Colonic mucosa (tissue), 4 donors: ENCODE measurements at regions not wholly inside any gene's neighbourhood (a gene's known extent, or its start where the extent isn't known, plus 50 kb on each side); places are given as distances from the start of the nearest gene placed in this dataset.

Source experiments
- DNase-seq: peaks from one replicate; pipeline ENCODE4 v3.0.0-alpha.2; 2020
- H3K27ac ChIP-seq: fragments of 200-600 bp; one replicate; pipeline ENCODE4 v1.8.0; 2021
- H3K27me3 ChIP-seq: fragments of 200-600 bp; one replicate; pipeline ENCODE4 v1.8.0; 2021
- H3K36me3 ChIP-seq: fragments of 200-600 bp; one replicate; pipeline ENCODE4 v1.8.0; 2021
- H3K4me1 ChIP-seq: fragments of 200-600 bp; one replicate; pipeline ENCODE4 v1.8.0; 2021; ENCODE audit warnings: mild to moderate bottlenecking
- H3K4me3 ChIP-seq: fragments of 200-600 bp; one replicate; pipeline ENCODE4 v1.8.0; 2021
- H3K9ac ChIP-seq, 2 donors: one replicate each; pipeline ENCODE4 v1.7.0; 2013; ENCODE audit warnings: control low read depth in 2 of 2, low read depth in 2 of 2, low read length in 2 of 2
- H3K9me3 ChIP-seq: fragments of 200-600 bp; one replicate; pipeline ENCODE4 v1.8.0; 2021
- CTCF ChIP-seq: fragments of 200-600 bp; IDR thresholded peaks from one replicate; pipeline ENCODE4 v1.8.0; 2022; ENCODE audit warnings: antibody characterized with exemption, mild to moderate bottlenecking
- intact Hi-C: fragments of 100-400 bp; cut with DNase I; formaldehyde crosslinking; loops from one replicate; pipeline ENCODE4 v1.14.1; 2022
- donor health status: healthy.
- donor health status: DM: no; HTN: no; CAD: no.
- donor health status: DM: no; HTN: no; CAD: no.

GRCh38 chr6:115220551-115221159 lies 840.0 kb downstream of the FRK start:
- Histone ChIP-seq H3K9me3 (no peaks in the 10 kb centered on the region), H3K4me1 (no peaks in the 10 kb centered on the region), H3K9ac (no peak overlapping the region), H3K27ac (no peak overlapping the region), H3K4me3 (no peak overlapping the region), H3K36me3 (no peaks in the 10 kb centered on the region), H3K27me3 (no peaks in the 10 kb centered on the region)
- DNase-seq = no peak
- intact Hi-C loops = no loop called here
- TF ChIP-seq CTCF = no peak

- Histone ChIP-seq H3K9ac (no peak overlapping the region), H3K4me3 (no peak overlapping the region), H3K9me3 (no peaks in the 10 kb centered on the region), H3K27me3 (no peaks in the 10 kb centered on the region), H3K36me3 (no peaks in the 10 kb centered on the region), H3K27ac (no peak overlapping the region), H3K4me1 (no peaks in the 10 kb centered on the region)
- DNase-seq = no peak
- TF ChIP-seq CTCF = no peak
- intact Hi-C loops = no loop called here
Observed at GRCh38 chr6:115219645-115220044, 841.0 kb downstream of the FRK start.

- intact Hi-C loops = no loop called here
- no peak for TF ChIP-seq CTCF
- Histone ChIP-seq H3K9ac (no peak overlapping the region), H3K4me1 (no peaks in the 10 kb centered on the region), H3K36me3 (no peaks in the 10 kb centered on the region), H3K9me3 (no peaks in the 10 kb centered on the region), H3K27me3 (no peaks in the 10 kb centered on the region), H3K27ac (no peak overlapping the region), H3K4me3 (no peak overlapping the region)
- DNase-seq = no peak
Observed at GRCh38 chr6:115216835-115217234, 843.9 kb downstream of the FRK start.

GRCh38 chr6:115214283-115214682 lies 846.4 kb downstream of the FRK start:
- no peak for TF ChIP-seq CTCF
- no peaks in the 10 kb centered on the region for H3K27me3 ChIP-seq
- H3K9me3 ChIP-seq = no peaks in the 10 kb centered on the region
- no peak overlapping the region for H3K27ac ChIP-seq
- no peak for DNase-seq
- no peaks in the 10 kb centered on the region for H3K36me3 ChIP-seq
- intact Hi-C loops = no loop called here
- no peak overlapping the region for H3K9ac ChIP-seq
- H3K4me1 ChIP-seq = no peaks in the 10 kb centered on the region
- no peak overlapping the region for H3K4me3 ChIP-seq

- Histone ChIP-seq H3K36me3 (no peaks in the 10 kb centered on the region), H3K9me3 (no peaks in the 10 kb centered on the region), H3K4me1 (no peaks in the 10 kb centered on the region), H3K27ac (no peak overlapping the region), H3K4me3 (no peak overlapping the region), H3K9ac (no peak overlapping the region), H3K27me3 (no peaks in the 10 kb centered on the region)
- no peak for TF ChIP-seq CTCF
- no peak for DNase-seq
- intact Hi-C loops = no loop called here
Observed at GRCh38 chr6:115203381-115203780, 857.3 kb downstream of the FRK start.
